T-helper 2 cell treated with Interferon-gamma antibody and Interleukin-4, amounts not matched to agents 5 μg/mL and 100 μg/mL, for 36 hours (primary cell): ENCODE measurements at regions not wholly inside any gene's neighbourhood (a gene's known extent, or its start where the extent isn't known, plus 50 kb on each side); places are given as distances from the start of the nearest gene placed in this dataset.
"Not testable (repeated sequence)": the region's sequence is repeated elsewhere in the genome, so short reads cannot be mapped to it uniquely, and the experiment has no call there.

Experiments used
- DNase-seq: peaks from one replicate; pipeline ENCODE4 v3.0.0; 2021; ENCODE audit warnings: low spot score
- H3K27ac Mint-ChIP-seq: one replicate; pipeline ENCODE4 v1.8.0; 2021; ENCODE audit warnings: mild to moderate bottlenecking, mixed read lengths
- H3K27me3 Mint-ChIP-seq: one replicate; pipeline ENCODE4 v1.8.0; 2021; ENCODE audit warnings: low read depth, mixed read lengths
- H3K36me3 Mint-ChIP-seq: one replicate; pipeline ENCODE4 v1.8.0; 2021; ENCODE audit warnings: low read depth, mixed read lengths
- H3K4me1 Mint-ChIP-seq: one replicate; pipeline ENCODE4 v1.8.0; 2021; ENCODE audit warnings: low read depth, mixed read lengths
- H3K4me3 Mint-ChIP-seq: one replicate; pipeline ENCODE4 v1.8.0; 2022; ENCODE audit warnings: mild to moderate bottlenecking, moderate library complexity, mixed read lengths
- H3K9me3 Mint-ChIP-seq: one replicate; pipeline ENCODE4 v1.8.0; 2021; ENCODE audit warnings: mixed read lengths

DNA sequence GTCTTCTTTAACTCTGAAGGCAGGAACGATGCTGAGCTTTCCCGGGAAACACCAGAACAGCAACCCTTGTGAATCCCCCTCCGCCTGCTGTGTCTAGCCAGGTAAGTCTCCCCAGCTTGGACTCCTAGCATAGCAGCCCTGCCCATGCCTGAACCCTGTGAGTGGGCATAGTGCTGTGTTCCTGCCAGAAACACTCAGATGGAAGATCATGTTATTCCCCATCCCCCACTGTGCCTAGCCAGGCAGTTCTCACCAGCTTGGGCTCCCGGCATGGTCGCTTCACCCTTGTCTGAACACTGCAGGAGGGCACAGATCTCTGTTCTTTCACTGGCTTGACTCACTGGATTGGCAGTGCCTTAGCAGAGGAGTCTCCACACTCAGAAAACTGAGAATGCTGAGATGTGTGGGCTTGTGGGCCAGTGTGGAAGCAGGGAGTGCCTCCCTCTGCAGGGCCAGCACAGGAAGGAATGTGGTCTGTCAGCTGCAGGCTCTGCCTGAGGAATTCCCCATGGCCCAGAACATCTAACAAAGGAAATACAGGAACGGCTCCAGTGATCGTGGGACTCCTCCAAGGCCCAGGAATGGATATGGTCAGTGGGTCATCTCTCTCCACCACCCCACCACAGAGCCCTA is 440.1 kb upstream of the ADGRB3 start:
- no peak overlapping the region for H3K4me3 Mint-ChIP-seq
- H3K9me3 Mint-ChIP-seq = no peaks in the 10 kb centered on the region
- DNase-seq = no peak
- H3K27me3 Mint-ChIP-seq = no peaks in the 10 kb centered on the region
- H3K4me1 Mint-ChIP-seq = no peaks in the 10 kb centered on the region
- H3K27ac Mint-ChIP-seq = no peak overlapping the region
- H3K36me3 Mint-ChIP-seq = no peaks in the 10 kb centered on the region

DNA sequence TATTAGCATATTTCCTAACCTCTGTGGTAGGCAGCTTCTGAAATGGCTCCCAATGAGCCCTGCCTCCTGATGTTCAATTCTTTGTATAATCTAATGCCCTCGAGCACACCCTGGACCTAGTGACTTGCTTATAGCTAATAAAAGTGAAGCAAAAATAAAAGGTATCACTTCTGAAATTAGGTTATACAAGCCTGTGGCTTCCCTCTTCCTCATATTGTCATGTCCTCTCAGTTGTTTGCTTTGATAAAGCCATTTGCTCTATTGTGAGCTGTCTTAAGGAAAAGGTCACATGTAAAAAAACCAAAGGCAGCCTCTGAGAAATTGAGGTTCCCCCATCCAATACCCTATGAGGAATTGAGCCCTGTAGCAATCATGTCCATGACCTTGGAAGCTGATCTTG is 442.1 kb upstream of the ADGRB3 start:
- DNase-seq = no peak
- H3K4me3 Mint-ChIP-seq = no peak overlapping the region
- no peak overlapping the region for H3K27ac Mint-ChIP-seq
- no peaks in the 10 kb centered on the region for H3K36me3 Mint-ChIP-seq
- H3K27me3 Mint-ChIP-seq = no peaks in the 10 kb centered on the region
- H3K4me1 Mint-ChIP-seq = no peaks in the 10 kb centered on the region
- H3K9me3 Mint-ChIP-seq = no peaks in the 10 kb centered on the region

DNA sequence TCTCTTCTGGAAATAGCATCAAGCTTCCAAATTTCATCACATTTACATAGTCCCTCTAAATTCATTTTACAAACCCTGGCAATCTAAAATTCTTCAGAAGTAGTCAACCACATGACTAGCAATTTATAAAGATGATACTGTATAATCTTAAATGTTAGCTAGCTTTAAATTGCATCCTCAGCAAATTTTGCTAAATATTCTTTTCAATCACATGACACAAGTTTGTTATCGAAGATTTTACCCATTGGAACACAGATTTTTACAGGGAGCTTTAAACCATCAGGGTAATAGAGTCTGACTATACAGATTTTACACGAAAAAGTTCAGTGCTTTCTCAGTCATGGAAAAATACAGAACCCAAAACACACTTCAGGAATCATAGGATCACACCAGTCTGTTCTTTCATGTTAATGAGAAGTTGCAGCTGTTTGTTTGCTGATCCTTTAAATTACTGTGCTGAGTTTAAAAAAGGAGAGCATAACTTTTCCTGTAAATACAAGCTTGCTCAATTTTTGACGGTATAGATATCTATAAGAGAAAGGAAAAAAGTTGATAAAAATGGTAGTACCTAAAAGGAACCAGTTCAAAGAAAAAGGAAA is 445.8 kb upstream of the ADGRB3 start:
- no peak for DNase-seq
- no peaks in the 10 kb centered on the region for H3K27me3 Mint-ChIP-seq
- H3K9me3 Mint-ChIP-seq = no peaks in the 10 kb centered on the region
- H3K36me3 Mint-ChIP-seq = no peaks in the 10 kb centered on the region
- H3K4me3 Mint-ChIP-seq = no peak overlapping the region
- no peak overlapping the region for H3K27ac Mint-ChIP-seq
- no peaks in the 10 kb centered on the region for H3K4me1 Mint-ChIP-seq

DNA sequence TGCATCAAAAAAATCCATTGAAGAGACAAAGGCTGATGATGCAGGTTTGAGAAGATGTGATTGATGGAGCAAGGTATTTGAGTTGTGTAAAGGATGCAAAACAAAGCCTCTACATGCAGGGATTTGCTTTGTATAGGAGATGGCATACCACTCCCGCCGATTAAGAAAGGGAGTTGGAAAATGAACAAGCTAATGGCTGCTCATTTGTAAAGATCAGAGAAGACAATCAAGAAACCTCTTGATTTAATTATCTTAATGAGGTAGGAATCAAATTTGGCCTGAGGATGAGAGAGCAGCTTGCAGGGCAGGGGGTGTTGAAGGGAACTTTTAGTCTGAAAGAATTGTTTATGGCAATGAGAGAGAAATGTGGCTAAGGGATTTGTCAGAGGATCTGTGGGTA is 448.2 kb upstream of the ADGRB3 start:
- no peaks in the 10 kb centered on the region for H3K36me3 Mint-ChIP-seq

DNA sequence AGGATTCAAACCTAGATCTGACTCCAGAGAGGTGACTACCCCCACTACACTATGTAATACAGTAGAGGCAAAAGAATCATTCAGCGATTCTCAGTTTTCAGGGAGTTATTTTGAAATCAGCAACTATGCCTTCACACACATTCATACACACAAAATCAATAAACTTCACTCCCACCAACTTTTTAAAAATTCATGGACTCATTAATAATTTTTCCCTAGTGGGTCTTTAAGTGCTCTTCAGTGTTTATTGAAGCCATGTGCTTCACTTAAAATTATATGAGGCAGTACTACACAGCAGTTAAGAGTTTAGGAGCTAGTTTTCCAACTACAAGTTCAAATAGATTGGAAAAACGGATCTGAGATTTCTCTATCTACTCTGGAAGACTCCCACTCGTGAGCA is 452.7 kb upstream of the ADGRB3 start:
- no peaks in the 10 kb centered on the region for H3K36me3 Mint-ChIP-seq
- H3K27ac Mint-ChIP-seq = no peak overlapping the region
- H3K4me1 Mint-ChIP-seq = no peaks in the 10 kb centered on the region
- DNase-seq = no peak
- H3K9me3 Mint-ChIP-seq = peaks cover 2% of the 10 kb centered on the region
- no peak overlapping the region for H3K4me3 Mint-ChIP-seq
- H3K27me3 Mint-ChIP-seq = no peaks in the 10 kb centered on the region

More for the DNA sequence above, 448.2 kb upstream of the ADGRB3 start:
- no peaks in the 10 kb centered on the region for H3K9me3 Mint-ChIP-seq
- no peak overlapping the region for H3K4me3 Mint-ChIP-seq
- no peak for DNase-seq
- no peak overlapping the region for H3K27ac Mint-ChIP-seq
- no peaks in the 10 kb centered on the region for H3K27me3 Mint-ChIP-seq
- no peaks in the 10 kb centered on the region for H3K4me1 Mint-ChIP-seq

DNA sequence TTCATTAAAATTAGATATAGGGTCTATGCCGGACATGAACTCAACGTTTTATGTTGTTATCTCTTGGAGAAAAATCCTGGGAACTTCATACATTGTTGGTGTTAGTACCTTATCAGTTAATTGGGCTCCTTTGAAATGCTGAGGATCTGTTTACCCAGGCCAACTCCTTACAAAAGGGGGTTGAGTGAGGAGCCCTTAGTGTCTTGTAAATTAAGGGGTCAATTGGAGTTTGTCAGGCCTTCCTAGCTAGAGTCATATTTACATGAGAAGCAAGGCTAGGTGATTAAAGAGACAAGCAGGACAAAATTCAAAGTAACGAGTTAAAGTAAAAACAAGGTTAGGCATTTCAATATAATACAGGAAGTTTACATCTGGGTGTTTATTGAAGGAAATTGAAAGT is 454.1 kb upstream of the ADGRB3 start:
- H3K4me3 Mint-ChIP-seq, H3K36me3 Mint-ChIP-seq, H3K27ac Mint-ChIP-seq, DNase-seq, H3K4me1 Mint-ChIP-seq, H3K27me3 Mint-ChIP-seq, H3K9me3 Mint-ChIP-seq: not testable (repeated sequence)

DNA sequence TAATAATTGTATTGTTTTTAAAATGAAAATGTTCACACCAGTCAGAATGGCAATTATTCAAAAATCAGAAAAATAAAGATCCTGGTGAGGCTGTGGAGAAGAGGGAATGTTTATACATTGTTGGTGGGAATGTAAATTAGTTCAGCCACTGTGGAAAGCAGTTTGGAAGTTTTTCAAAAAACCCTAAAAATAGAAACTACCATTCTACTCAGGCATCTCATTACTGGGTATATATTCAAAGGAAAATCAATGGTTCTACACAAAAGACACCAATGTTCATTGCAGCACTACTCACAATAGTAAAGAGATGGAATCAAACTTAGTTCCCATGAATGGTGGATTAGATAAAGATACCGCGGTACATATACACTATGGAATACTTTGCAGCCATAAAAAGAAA is 461.5 kb upstream of the ADGRB3 start:
- Mint-ChIP-seq H3K9me3 (no peaks in the 10 kb centered on the region), H3K27me3 (no peaks in the 10 kb centered on the region), H3K4me3 (no peak overlapping the region), H3K27ac (no peak overlapping the region), H3K36me3 (no peaks in the 10 kb centered on the region), H3K4me1 (no peaks in the 10 kb centered on the region)
- DNase-seq = no peak

DNA sequence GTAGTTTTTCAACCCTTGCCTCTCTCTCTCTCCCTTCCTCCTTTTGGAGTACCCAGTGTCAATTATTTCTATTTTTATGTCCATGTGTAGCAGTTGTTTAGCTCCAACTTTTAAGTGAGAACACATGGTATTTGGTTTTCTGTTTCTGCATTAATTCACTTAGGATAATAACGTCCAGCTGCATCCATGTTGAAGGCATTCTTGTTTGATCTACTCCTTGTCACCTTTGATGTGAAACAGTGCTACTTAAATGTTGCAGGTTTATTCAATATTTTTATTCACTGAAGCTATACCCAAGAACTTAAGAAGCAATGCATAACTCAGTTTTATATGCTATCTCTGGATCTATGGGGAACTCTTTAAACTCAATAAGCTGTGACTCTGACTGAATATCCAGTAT is 465.2 kb upstream of the ADGRB3 start:
- no peak for DNase-seq
- no peak overlapping the region for H3K4me3 Mint-ChIP-seq
- no peak overlapping the region for H3K27ac Mint-ChIP-seq
- H3K27me3 Mint-ChIP-seq = no peaks in the 10 kb centered on the region
- H3K9me3 Mint-ChIP-seq = peaks cover 4% of the 10 kb centered on the region
- no peaks in the 10 kb centered on the region for H3K4me1 Mint-ChIP-seq
- H3K36me3 Mint-ChIP-seq = no peaks in the 10 kb centered on the region

DNA sequence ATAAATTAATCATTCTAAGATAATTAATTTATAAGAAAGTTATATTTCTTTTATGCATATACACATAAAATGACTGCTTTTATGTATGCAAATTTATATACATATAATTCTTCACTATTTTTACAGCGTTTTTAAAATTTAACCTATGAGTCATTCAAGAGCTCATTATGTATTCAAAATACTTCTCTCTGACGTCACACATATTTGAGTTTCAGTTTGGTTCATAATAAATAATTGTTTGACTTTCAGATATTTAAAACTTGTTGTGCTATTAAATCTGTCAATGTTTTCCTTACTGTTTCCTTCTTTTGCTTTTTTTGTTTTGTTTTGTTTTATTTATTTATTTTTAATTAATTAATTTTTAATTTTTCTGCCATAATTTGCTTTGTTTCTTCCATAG is 467.5 kb upstream of the ADGRB3 start:
- no peaks in the 10 kb centered on the region for H3K4me1 Mint-ChIP-seq
- H3K4me3 Mint-ChIP-seq = no peak overlapping the region
- no peaks in the 10 kb centered on the region for H3K27me3 Mint-ChIP-seq
- H3K9me3 Mint-ChIP-seq = peaks cover 12% of the 10 kb centered on the region
- H3K36me3 Mint-ChIP-seq = no peaks in the 10 kb centered on the region
- no peak overlapping the region for H3K27ac Mint-ChIP-seq
- no peak for DNase-seq

DNA sequence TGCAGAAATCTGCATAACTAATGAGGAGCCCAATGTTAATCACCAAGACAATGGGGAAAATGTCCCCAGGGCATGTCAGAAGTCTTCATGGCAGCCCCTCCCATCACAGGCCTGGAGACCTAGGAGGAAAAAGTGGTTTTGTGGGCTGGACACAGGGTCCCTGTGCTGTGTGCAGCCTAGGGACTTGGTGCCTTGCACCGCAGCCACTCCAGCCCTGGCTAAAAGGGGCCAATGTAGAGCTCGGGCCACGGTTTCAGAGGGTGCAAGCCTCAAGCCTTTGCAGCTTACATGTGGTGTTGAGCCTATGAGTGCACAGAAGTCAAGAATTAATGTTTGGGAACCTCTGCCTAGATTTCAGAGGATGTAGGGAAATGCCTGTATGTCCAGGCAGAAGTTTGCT is 474.3 kb upstream of the ADGRB3 start:
- H3K36me3 Mint-ChIP-seq, H3K4me3 Mint-ChIP-seq, DNase-seq, H3K4me1 Mint-ChIP-seq, H3K27ac Mint-ChIP-seq, H3K27me3 Mint-ChIP-seq: not testable (repeated sequence)
- H3K9me3 Mint-ChIP-seq = peaks cover 36% of the 10 kb centered on the region

DNA sequence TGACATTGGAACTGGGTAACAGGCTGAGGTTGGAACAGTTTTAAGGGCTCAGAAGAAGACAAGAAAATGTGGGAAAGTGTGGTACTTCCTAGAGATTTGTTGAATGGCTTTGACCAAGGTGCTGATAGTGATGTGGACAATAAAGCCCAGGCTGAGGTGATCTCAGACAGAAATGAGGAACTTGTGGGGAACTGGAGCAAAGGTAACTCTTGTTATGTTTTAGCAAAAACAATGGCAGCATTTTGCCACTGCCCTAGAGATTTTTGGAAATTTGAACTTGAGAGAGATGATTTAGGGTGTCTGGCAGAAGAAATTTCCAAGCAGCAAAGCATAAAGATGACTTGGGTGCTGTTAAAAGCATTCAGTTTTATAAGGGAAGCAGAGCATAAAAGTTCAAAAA is 474.7 kb upstream of the ADGRB3 start:
- Mint-ChIP-seq H3K36me3 (no peaks in the 10 kb centered on the region), H3K27ac (no peak overlapping the region), H3K4me3 (no peak overlapping the region)

DNA sequence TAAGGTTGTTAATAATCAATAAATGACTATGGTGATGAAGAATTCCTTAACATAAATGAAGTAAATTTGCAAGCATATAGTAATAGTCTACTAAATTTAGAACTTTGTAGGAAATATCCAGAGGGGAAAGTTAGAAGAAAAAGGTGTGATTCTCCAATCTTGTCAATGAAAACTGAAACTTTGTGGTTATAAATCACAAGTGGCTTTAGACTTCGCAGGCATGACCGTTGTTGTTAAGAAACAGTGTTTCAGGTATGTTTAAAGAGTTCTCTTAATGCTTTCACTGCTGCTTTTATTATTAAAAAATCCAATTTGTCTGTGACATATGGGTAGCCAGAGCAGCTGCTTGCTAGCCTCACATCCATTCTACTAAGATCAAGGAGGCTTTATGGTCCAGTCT is 475.6 kb upstream of the ADGRB3 start:
- no peaks in the 10 kb centered on the region for H3K36me3 Mint-ChIP-seq
- H3K4me1 Mint-ChIP-seq = no peaks in the 10 kb centered on the region
- H3K9me3 Mint-ChIP-seq = peaks cover 27% of the 10 kb centered on the region
- no peak overlapping the region for H3K4me3 Mint-ChIP-seq
- DNase-seq = no peak
- H3K27me3 Mint-ChIP-seq = no peaks in the 10 kb centered on the region
- H3K27ac Mint-ChIP-seq = no peak overlapping the region

More for the DNA sequence above, 474.7 kb upstream of the ADGRB3 start:
- Mint-ChIP-seq H3K27me3 (no peaks in the 10 kb centered on the region), H3K9me3 (peaks cover 32% of the 10 kb centered on the region), H3K4me1 (no peaks in the 10 kb centered on the region)
- DNase-seq = no peak

DNA sequence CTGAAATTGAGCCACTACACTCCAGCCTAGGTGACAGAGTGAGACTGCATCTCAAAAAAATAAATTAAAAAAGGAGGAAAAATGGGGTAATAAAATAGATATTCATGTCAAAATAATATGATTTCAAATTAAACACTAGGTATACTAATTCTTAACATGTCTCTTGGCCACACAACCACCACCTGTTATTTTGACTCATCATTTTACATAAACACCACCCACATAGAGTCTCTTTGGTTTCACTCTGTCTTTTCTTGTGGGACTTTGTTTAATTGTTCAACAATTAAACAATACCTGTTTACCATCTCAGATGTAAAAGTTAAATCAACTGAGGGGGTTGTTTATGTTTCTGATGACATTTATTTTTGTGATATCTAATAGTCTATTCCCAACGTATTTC is 476.8 kb upstream of the ADGRB3 start:
- no peaks in the 10 kb centered on the region for H3K4me1 Mint-ChIP-seq
- no peak for DNase-seq
- H3K27ac Mint-ChIP-seq = no peak overlapping the region
- no peaks in the 10 kb centered on the region for H3K36me3 Mint-ChIP-seq
- H3K4me3 Mint-ChIP-seq = no peak overlapping the region
- H3K27me3 Mint-ChIP-seq = no peaks in the 10 kb centered on the region
- peaks cover 29% of the 10 kb centered on the region for H3K9me3 Mint-ChIP-seq

DNA sequence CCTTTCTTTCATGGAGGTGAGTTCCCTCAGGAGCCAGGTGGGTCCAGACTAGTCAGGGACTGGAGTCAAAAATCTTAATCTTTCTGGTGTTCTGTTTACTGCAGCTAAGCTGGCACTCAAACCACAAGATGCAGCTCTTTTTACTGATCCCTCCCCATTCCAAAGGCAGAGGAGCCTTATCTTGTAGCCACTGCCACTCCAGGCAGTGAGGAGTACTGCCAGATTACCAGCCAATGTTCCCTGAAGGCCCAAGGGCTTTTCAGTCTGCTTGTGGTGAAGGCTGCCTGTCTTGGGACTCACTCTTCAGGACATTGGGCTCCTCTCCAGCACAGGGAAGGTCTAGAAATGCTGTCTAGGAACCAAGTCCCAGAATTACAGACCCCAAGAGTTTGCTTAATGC is 490.4 kb upstream of the ADGRB3 start:
- H3K4me1 Mint-ChIP-seq = no peaks in the 10 kb centered on the region
- no peaks in the 10 kb centered on the region for H3K27me3 Mint-ChIP-seq
- no peak overlapping the region for H3K4me3 Mint-ChIP-seq
- peaks cover 16% of the 10 kb centered on the region for H3K9me3 Mint-ChIP-seq
- DNase-seq = no peak
- H3K36me3 Mint-ChIP-seq = no peaks in the 10 kb centered on the region
- H3K27ac Mint-ChIP-seq = no peak overlapping the region

DNA sequence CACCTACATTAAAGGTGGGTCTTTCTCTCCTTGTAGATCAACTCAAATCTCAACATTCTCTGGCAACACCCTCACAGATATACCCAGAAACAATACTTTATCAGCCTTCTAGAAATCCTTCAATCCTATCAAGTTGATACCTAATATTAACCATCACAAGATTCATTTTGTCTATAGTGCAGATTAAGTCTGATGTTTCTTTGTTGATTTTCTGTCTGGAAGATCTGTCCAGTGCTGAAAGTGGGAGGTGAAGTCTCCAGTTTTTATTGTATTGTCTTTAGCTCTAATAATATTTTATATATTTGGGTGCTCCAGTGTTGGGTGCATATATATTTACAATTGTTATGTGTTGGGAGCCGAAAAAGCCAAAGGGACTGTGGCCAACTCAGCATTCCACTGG is 493.9 kb upstream of the ADGRB3 start:
- Mint-ChIP-seq H3K27me3 (no peaks in the 10 kb centered on the region), H3K36me3 (no peaks in the 10 kb centered on the region), H3K4me3 (no peak overlapping the region), H3K9me3 (peaks cover 15% of the 10 kb centered on the region), H3K27ac (no peak overlapping the region), H3K4me1 (no peaks in the 10 kb centered on the region)
- DNase-seq = no peak
